SK-N-SH (cell line): ENCODE measurements at regions not wholly inside any gene's neighbourhood (a gene's known extent, or its start where the extent isn't known, plus 50 kb on each side); places are given as distances from the start of the nearest gene placed in this dataset.

Experiments
- CTCF ChIA-PET: fragments of 300-600, 350-600 bp; formaldehyde crosslinking; extraction: SDS; loops from one replicate; lab custom pipeline; 2021; lab: Yijun Ruan, JAX
- POLR2A ChIA-PET: fragments of 350-600 bp; sonication (Branson Sonifier 250); formaldehyde crosslinking; extraction: SDS; loops from one replicate; lab custom pipeline; 2020; ENCODE audit warnings: antibody characterized with exemption, inconsistent platforms; lab: Yijun Ruan, JAX
- DNase-seq: peaks from one replicate; pipeline ENCODE4 v3.0.0; 2012
- H2AFZ ChIP-seq: fragments of 200-600 bp; sonication (generic); 2 replicates; pipeline ENCODE4 v1.8.1; 2016; ENCODE audit warnings: antibody characterized with exemption, mild to moderate bottlenecking, low read depth
- H3F3A ChIP-seq: fragments of 200-600 bp; sonication (generic); replicated peaks from 2 replicates; pipeline ENCODE3; 2016; ENCODE audit warnings: antibody characterized with exemption, mild to moderate bottlenecking; ENCODE audit not compliant: insufficient read depth
- H3K27ac ChIP-seq, 2 experiments: fragments of 200-500 bp in 1 of 2; fragments of 200-600 bp in 1 of 2; sonication (Bioruptor generic) in 1 of 2; sonication (generic), shearing (Covaris generic) in 1 of 2; 2 replicates each; pipeline versions ENCODE4 v1.5.1 to v1.6.1; 2014 to 2016; ENCODE audit warnings: low read depth in 2 of 2, inconsistent platforms in 1 of 2, low read length in 1 of 2, mild to moderate bottlenecking in 1 of 2, mixed read lengths in 1 of 2
- H3K27me3 ChIP-seq: fragments of 200-600 bp; sonication (generic), shearing (Covaris generic); 2 replicates; pipeline ENCODE4 v1.6.1; 2016; ENCODE audit warnings: mixed run types; ENCODE audit not compliant: insufficient read depth
- H3K36me3 ChIP-seq, 2 experiments: fragments of 200-500 bp in 1 of 2; fragments of 200-600 bp in 1 of 2; sonication (Bioruptor generic) in 1 of 2; sonication (generic) in 1 of 2; replicated peaks in 1 of 2; 2 replicates each; pipeline versions ENCODE3 to v1.5.1; 2014 to 2016; ENCODE audit warnings: low read length in 1 of 2, mild to moderate bottlenecking in 1 of 2; ENCODE audit not compliant: insufficient read depth in 2 of 2, control insufficient read depth in 1 of 2
- H3K4me1 ChIP-seq, 2 experiments: fragments of 200-500 bp in 1 of 2; fragments of 200-600 bp in 1 of 2; sonication (Bioruptor generic) in 1 of 2; sonication (generic), shearing (Covaris generic) in 1 of 2; 2 replicates each; pipeline versions ENCODE4 v1.5.1 to v1.6.1; 2014 to 2016; ENCODE audit warnings: low read depth in 1 of 2, low read length in 1 of 2, mixed run types in 1 of 2; ENCODE audit not compliant: insufficient read depth in 2 of 2, control insufficient read depth in 1 of 2
- H3K4me2 ChIP-seq: fragments of 200-600 bp; sonication (generic), shearing (Covaris generic); 2 replicates; pipeline ENCODE4 v1.6.1; 2017; ENCODE audit warnings: mixed run types
- H3K4me3 ChIP-seq, 2 experiments: fragments of 200-500 bp in 1 of 2; fragments of 200-600 bp in 1 of 2; sonication (Bioruptor generic) in 1 of 2; sonication (generic), shearing (Covaris generic) in 1 of 2; 2 replicates each; pipeline versions ENCODE4 v1.5.1 to v1.8.1; 2014 to 2016; ENCODE audit warnings: low read depth in 2 of 2, inconsistent platforms in 1 of 2, low read length in 1 of 2, mild to moderate bottlenecking in 1 of 2, mixed read lengths in 1 of 2, moderate library complexity in 1 of 2
- H3K79me2 ChIP-seq: fragments of 200-600 bp; sonication (generic); 2 replicates; pipeline ENCODE4 v1.8.1; 2017; ENCODE audit warnings: mild to moderate bottlenecking; ENCODE audit not compliant: insufficient read depth
- H3K9ac ChIP-seq: fragments of 200-600 bp; sonication (generic); 2 replicates; pipeline ENCODE4 v1.6.1; 2017; ENCODE audit warnings: mixed run types
- H3K9me2 ChIP-seq: fragments of 200-600 bp; sonication (generic); 2 replicates; pipeline ENCODE4 v1.6.1; 2017; ENCODE audit warnings: mixed run types
- H3K9me3 ChIP-seq: fragments of 200-600 bp; sonication (generic); 2 replicates; pipeline ENCODE4 v1.6.1; 2017; ENCODE audit warnings: mixed run types, mild to moderate bottlenecking, moderate library complexity
- H4K20me1 ChIP-seq: fragments of 200-600 bp; sonication (generic); 2 replicates; pipeline ENCODE4 v1.6.1; 2017; ENCODE audit warnings: mild to moderate bottlenecking, mixed run types; ENCODE audit not compliant: insufficient read depth
- CHD2 ChIP-seq: fragments of 150-350 bp; IDR thresholded peaks from 2 replicates; pipeline ENCODE4 v1.6.1; 2018; ENCODE audit warnings: low read length; ENCODE audit not compliant: partially characterized antibody
- ELF1 ChIP-seq: IDR thresholded peaks from 2 replicates; pipeline ENCODE4 v1.4.0; 2012
- EZH2phosphoT487 ChIP-seq: fragments of 200-600 bp; sonication (generic); IDR thresholded peaks from 2 replicates; pipeline ENCODE4 v1.6.1; 2017; ENCODE audit warnings: low read depth, mixed run types, mild to moderate bottlenecking, antibody characterized with exemption, moderate library complexity, borderline replicate concordance
- FOXM1 ChIP-seq: IDR thresholded peaks from 2 replicates; pipeline ENCODE4 v1.4.0; 2012; ENCODE audit warnings: low read depth, mild to moderate bottlenecking
- GABPA ChIP-seq: IDR thresholded peaks from 2 replicates; pipeline ENCODE4 v1.4.0; 2012; ENCODE audit warnings: low read depth, mild to moderate bottlenecking
- GATA2 ChIP-seq: sonication (generic); formaldehyde crosslinking; IDR thresholded peaks from 2 replicates; pipeline ENCODE4 v1.5.0; 2020; ENCODE audit warnings: mild to moderate bottlenecking, missing genetic modification reagents
- IRF3 ChIP-seq: fragments of 150-350 bp; IDR thresholded peaks from 2 replicates; pipeline ENCODE4 v1.6.1; 2016; ENCODE audit warnings: mild to moderate bottlenecking, low read depth, low read length
- JUND ChIP-seq: IDR thresholded peaks from 2 replicates; pipeline ENCODE4 v1.4.0; 2012
- MEF2A ChIP-seq: IDR thresholded peaks from 2 replicates; pipeline ENCODE4 v1.4.0; 2012; ENCODE audit warnings: low read depth, borderline replicate concordance
- PBX3 ChIP-seq: IDR thresholded peaks from 2 replicates; pipeline ENCODE4; 2012
- RAD21 ChIP-seq: IDR thresholded peaks from 2 replicates; pipeline ENCODE4 v1.6.1; 2012; ENCODE audit warnings: mild to moderate bottlenecking, low read length
- SIN3A ChIP-seq: IDR thresholded peaks from 2 replicates; pipeline ENCODE4 v1.6.1; 2012; ENCODE audit warnings: low read depth, mild to moderate bottlenecking, low read length, moderate library complexity, borderline replicate concordance
- TAF1 ChIP-seq: IDR thresholded peaks from 2 replicates; pipeline ENCODE4 v1.6.1; 2012; ENCODE audit warnings: low read depth, mild to moderate bottlenecking, low read length, moderate library complexity, borderline replicate concordance
- TCF12 ChIP-seq: IDR thresholded peaks from 2 replicates; pipeline ENCODE4 v1.4.0; 2012
- TEAD4 ChIP-seq: IDR thresholded peaks from 2 replicates; pipeline ENCODE4 v1.4.0; 2012; ENCODE audit warnings: mild to moderate bottlenecking, borderline replicate concordance; ENCODE audit not compliant: insufficient read depth
- USF2 ChIP-seq: fragments of 150-350 bp; IDR thresholded peaks from 2 replicates; pipeline ENCODE4 v1.6.1; 2017; ENCODE audit warnings: antibody characterized with exemption, low read length, low read depth, borderline replicate concordance
- YY1 ChIP-seq: IDR thresholded peaks from 2 replicates; pipeline ENCODE4 v1.4.0; 2012; ENCODE audit warnings: low read depth, mild to moderate bottlenecking
- WGBS: methylation state at CpG from one replicate; pipeline ENCODE4 v1.1.6; 2017; ENCODE audit warnings: low lambda C conversion rate; 5-methylcytosine and 5-hydroxymethylcytosine counted together

GRCh38 chr13:80782441-80782840 lies 441.5 kb upstream of the SPRY2 start:
- Histone ChIP-seq H3K4me3 (no peak overlapping the region), H3K27me3 (no peaks in the 10 kb centered on the region), H4K20me1 (no peaks in the 10 kb centered on the region), H3F3A (no peaks in the 10 kb centered on the region)
- WGBS = 36% methylated on average over 1 of the region's 1 CpG
- TF ChIP-seq RAD21 (no peak), YY1 (no peak), EZH2phosphoT487 (no peak), TCF12 (no peak), GABPA (no peak), MEF2A (no peak), TAF1 (no peak), JUND (no peak), SIN3A (no peak), GATA2 (CRISPR knock-in tag) (no peak), PBX3 (no peak), USF2 (no peak), ELF1 (no peak), CHD2 (no peak), IRF3 (no peak), FOXM1 (no peak), TEAD4 (no peak)
- TF ChIP-seq, all 33 proteins: peak for 0
- CTCF ChIA-PET = no interaction called here
- Histone ChIP-seq H3K9me2 (no peaks in the 10 kb centered on the region), H3K27ac (no peak overlapping the region), H3K9ac (no peak overlapping the region), H3K4me1 (peaks cover 0 to 3% of the 10 kb centered on the region in 2 experiments; a peak in 2 of 4 replicates), H3K4me2 (no peak overlapping the region), H3K36me3 (no peaks in the 10 kb centered on the region), H3K79me2 (no peaks in the 10 kb centered on the region), H3K9me3 (no peaks in the 10 kb centered on the region), H2AFZ (no peak overlapping the region)
- POLR2A ChIA-PET = no interaction called here
- DNase-seq = peak; percentile 3

GRCh38 chr13:80778297-80778696 lies 437.4 kb upstream of the SPRY2 start:
- POLR2A ChIA-PET = no interaction called here
- Histone ChIP-seq H3K9me2 (no peaks in the 10 kb centered on the region), H3K79me2 (no peaks in the 10 kb centered on the region), H3K27me3 (no peaks in the 10 kb centered on the region), H3K4me2 (no peak overlapping the region), H2AFZ (no peak overlapping the region), H3K36me3 (no peaks in the 10 kb centered on the region), H3K9me3 (no peaks in the 10 kb centered on the region), H3K27ac (no peak overlapping the region; a peak in 1 of 4 replicates), H3K4me1 (no peaks in the 10 kb centered on the region; a peak in 1 of 4 replicates), H4K20me1 (no peaks in the 10 kb centered on the region), H3K4me3 (no peak overlapping the region), H3F3A (no peaks in the 10 kb centered on the region), H3K9ac (no peak overlapping the region)
- 55% methylated on average over 1 of the region's 1 CpG for WGBS
- CTCF ChIA-PET = no interaction called here
- TF ChIP-seq SIN3A (no peak), GABPA (no peak), MEF2A (no peak)
- DNase-seq = no peak
